ENCODE measurements at regions not wholly inside any gene's neighbourhood (a gene's known extent, or its start where the extent isn't known, plus 50 kb on each side); places are given as distances from the start of the nearest gene placed in this dataset.

GRCh38 chr14:65153101-65153500 is 50.8 kb upstream of the MAX start:
- no peak overlapping the region for H3K4me3 ChIP-seq (ENCODE audit: insufficient read length, low read depth)
- no peaks in the 10 kb centered on the region for H3K36me3 ChIP-seq (ENCODE audit: insufficient read depth, insufficient read length, low read length)
- no peak for DNase-seq (ENCODE audit: low read depth, low spot score)
- TF ChIP-seq ZNF274 (IDR thresholded peaks at IDR 0.05; ENCODE audit: low read depth, low read length) (no peak), SUZ12 (IDR thresholded peaks at IDR 0.05; ENCODE audit: extremely low read depth, insufficient read depth, insufficient read length) (no peak), YY1 (IDR thresholded peaks at IDR 0.05; ENCODE audit: insufficient read depth, insufficient read length) (no peak)
- H3K9me3 ChIP-seq (ENCODE audit: insufficient read depth, low read length) = no peaks in the 10 kb centered on the region
- no peaks in the 10 kb centered on the region for H3K27me3 ChIP-seq (ENCODE audit: insufficient read depth, insufficient read length)
- H3K4me1 ChIP-seq (ENCODE audit: insufficient read depth, insufficient read length) = peaks cover 4% of the 10 kb centered on the region
- H3K9ac ChIP-seq (ENCODE audit: insufficient read length, low read depth) = no peak overlapping the region

- Histone ChIP-seq H3K4me3 (ENCODE audit: insufficient read length, low read depth) (no peak overlapping the region), H3K9me3 (ENCODE audit: insufficient read depth, low read length) (no peaks in the 10 kb centered on the region), H3K36me3 (ENCODE audit: insufficient read depth, insufficient read length, low read length) (no peaks in the 10 kb centered on the region), H3K9ac (ENCODE audit: insufficient read length, low read depth) (no peak overlapping the region), H3K4me1 (ENCODE audit: insufficient read depth, insufficient read length) (peaks cover 2% of the 10 kb centered on the region), H3K27me3 (ENCODE audit: insufficient read depth, insufficient read length) (no peaks in the 10 kb centered on the region)
- no peak for TF ChIP-seq ZNF274 (IDR thresholded peaks at IDR 0.05; ENCODE audit: low read depth, low read length)
- no peak for TF ChIP-seq YY1 (IDR thresholded peaks at IDR 0.05; ENCODE audit: insufficient read depth, insufficient read length)
- TF ChIP-seq SUZ12 (IDR thresholded peaks at IDR 0.05; ENCODE audit: extremely low read depth, insufficient read depth, insufficient read length) = no peak
- no peak for DNase-seq (ENCODE audit: low read depth, low spot score)
Measured at GRCh38 chr14:65156568-65157366, 54.5 kb upstream of the MAX start.

- Histone ChIP-seq H3K9ac (ENCODE audit: insufficient read length, low read depth) (no peak overlapping the region), H3K4me1 (ENCODE audit: insufficient read depth, insufficient read length) (peaks cover 2% of the 10 kb centered on the region), H3K9me3 (ENCODE audit: insufficient read depth, low read length) (no peaks in the 10 kb centered on the region), H3K36me3 (ENCODE audit: insufficient read depth, insufficient read length, low read length) (no peaks in the 10 kb centered on the region), H3K4me3 (ENCODE audit: insufficient read length, low read depth) (no peak overlapping the region), H3K27me3 (ENCODE audit: insufficient read depth, insufficient read length) (no peaks in the 10 kb centered on the region)
- no peak for TF ChIP-seq YY1 (IDR thresholded peaks at IDR 0.05; ENCODE audit: insufficient read depth, insufficient read length)
- TF ChIP-seq SUZ12 (IDR thresholded peaks at IDR 0.05; ENCODE audit: extremely low read depth, insufficient read depth, insufficient read length) = no peak
- no peak for TF ChIP-seq ZNF274 (IDR thresholded peaks at IDR 0.05; ENCODE audit: low read depth, low read length)
- no peak for DNase-seq (ENCODE audit: low read depth, low spot score)
Measured at GRCh38 chr14:65159281-65160062, 57.2 kb upstream of the MAX start.

- peaks cover 2% of the 10 kb centered on the region for H3K4me1 ChIP-seq (ENCODE audit: insufficient read depth, insufficient read length)
- H3K9ac ChIP-seq (ENCODE audit: insufficient read length, low read depth) = no peak overlapping the region
- no peaks in the 10 kb centered on the region for H3K36me3 ChIP-seq (ENCODE audit: insufficient read depth, insufficient read length, low read length)
- TF ChIP-seq ZNF274 (IDR thresholded peaks at IDR 0.05; ENCODE audit: low read depth, low read length) = no peak
- no peak for TF ChIP-seq YY1 (IDR thresholded peaks at IDR 0.05; ENCODE audit: insufficient read depth, insufficient read length)
- TF ChIP-seq SUZ12 (IDR thresholded peaks at IDR 0.05; ENCODE audit: extremely low read depth, insufficient read depth, insufficient read length) = no peak
- H3K4me3 ChIP-seq (ENCODE audit: insufficient read length, low read depth) = no peak overlapping the region
- DNase-seq (ENCODE audit: low read depth, low spot score) = no peak
- H3K9me3 ChIP-seq (ENCODE audit: insufficient read depth, low read length) = no peaks in the 10 kb centered on the region
- no peaks in the 10 kb centered on the region for H3K27me3 ChIP-seq (ENCODE audit: insufficient read depth, insufficient read length)
Measured at GRCh38 chr14:65160091-65160490, 57.8 kb upstream of the MAX start.

- TF ChIP-seq ZNF274 (IDR thresholded peaks at IDR 0.05; ENCODE audit: low read depth, low read length) (no peak), SUZ12 (IDR thresholded peaks at IDR 0.05; ENCODE audit: extremely low read depth, insufficient read depth, insufficient read length) (no peak), YY1 (IDR thresholded peaks at IDR 0.05; ENCODE audit: insufficient read depth, insufficient read length) (no peak)
- Histone ChIP-seq H3K27me3 (ENCODE audit: insufficient read depth, insufficient read length) (no peaks in the 10 kb centered on the region), H3K9me3 (ENCODE audit: insufficient read depth, low read length) (no peaks in the 10 kb centered on the region), H3K4me1 (ENCODE audit: insufficient read depth, insufficient read length) (no peaks in the 10 kb centered on the region), H3K36me3 (ENCODE audit: insufficient read depth, insufficient read length, low read length) (no peaks in the 10 kb centered on the region), H3K4me3 (ENCODE audit: insufficient read length, low read depth) (no peak overlapping the region), H3K9ac (ENCODE audit: insufficient read length, low read depth) (no peak overlapping the region)
- no peak for DNase-seq (ENCODE audit: low read depth, low spot score)
Measured at GRCh38 chr14:65162031-65162430, 59.7 kb upstream of the MAX start.

- DNase-seq (ENCODE audit: low read depth, low spot score) = no peak
- no peak overlapping the region for H3K9ac ChIP-seq (ENCODE audit: insufficient read length, low read depth)
- no peaks in the 10 kb centered on the region for H3K9me3 ChIP-seq (ENCODE audit: insufficient read depth, low read length)
- TF ChIP-seq SUZ12 (IDR thresholded peaks at IDR 0.05; ENCODE audit: extremely low read depth, insufficient read depth, insufficient read length) (no peak), YY1 (IDR thresholded peaks at IDR 0.05; ENCODE audit: insufficient read depth, insufficient read length) (no peak)
- no peaks in the 10 kb centered on the region for H3K36me3 ChIP-seq (ENCODE audit: insufficient read depth, insufficient read length, low read length)
- H3K4me1 ChIP-seq (ENCODE audit: insufficient read depth, insufficient read length) = no peaks in the 10 kb centered on the region
- no peaks in the 10 kb centered on the region for H3K27me3 ChIP-seq (ENCODE audit: insufficient read depth, insufficient read length)
- no peak overlapping the region for H3K4me3 ChIP-seq (ENCODE audit: insufficient read length, low read depth)
Measured at GRCh38 chr14:65164068-65164824, 61.9 kb upstream of the MAX start.

- TF ChIP-seq YY1 (IDR thresholded peaks at IDR 0.05; ENCODE audit: insufficient read depth, insufficient read length) = no peak
- TF ChIP-seq ZNF274 (IDR thresholded peaks at IDR 0.05; ENCODE audit: low read depth, low read length) = no peak
- TF ChIP-seq SUZ12 (IDR thresholded peaks at IDR 0.05; ENCODE audit: extremely low read depth, insufficient read depth, insufficient read length) = no peak
- H3K4me1 ChIP-seq (ENCODE audit: insufficient read depth, insufficient read length) = no peaks in the 10 kb centered on the region
- DNase-seq (ENCODE audit: low read depth, low spot score) = no peak
Measured at GRCh38 chr14:65164825-65165135, 62.5 kb upstream of the MAX start.

More at GRCh38 chr14:65164825-65165135, 62.5 kb upstream of the MAX start:
- Histone ChIP-seq H3K4me3 (ENCODE audit: insufficient read length, low read depth) (no peak overlapping the region), H3K36me3 (ENCODE audit: insufficient read depth, insufficient read length, low read length) (no peaks in the 10 kb centered on the region), H3K9ac (ENCODE audit: insufficient read length, low read depth) (no peak overlapping the region), H3K27me3 (ENCODE audit: insufficient read depth, insufficient read length) (no peaks in the 10 kb centered on the region), H3K9me3 (ENCODE audit: insufficient read depth, low read length) (no peaks in the 10 kb centered on the region)
